ENCODE measurements at regions not wholly inside any gene's neighbourhood (a gene's known extent, or its start where the extent isn't known, plus 50 kb on each side); places are given as distances from the start of the nearest gene placed in this dataset.

- no peak for TF ChIP-seq CTCF (IDR thresholded peaks at IDR 0.05)
- TF ChIP-seq POLR2A (IDR thresholded peaks at IDR 0.05), result no peak
These were observed 311.8 kb downstream of the TOX3 start for GRCh38 chr16:52235186-52235585.

Data from uterus (tissue), 2 donors.